Pons (tissue), 1 donor: ENCODE measurements at regions not wholly inside any gene's neighbourhood (a gene's known extent, or its start where the extent isn't known, plus 50 kb on each side); places are given as distances from the start of the nearest gene placed in this dataset.

Experiments used
- DNase-seq: peaks from one replicate; pipeline ENCODE4 v3.0.0-alpha.2; 2016; ENCODE audit warnings: low spot score

DNA sequence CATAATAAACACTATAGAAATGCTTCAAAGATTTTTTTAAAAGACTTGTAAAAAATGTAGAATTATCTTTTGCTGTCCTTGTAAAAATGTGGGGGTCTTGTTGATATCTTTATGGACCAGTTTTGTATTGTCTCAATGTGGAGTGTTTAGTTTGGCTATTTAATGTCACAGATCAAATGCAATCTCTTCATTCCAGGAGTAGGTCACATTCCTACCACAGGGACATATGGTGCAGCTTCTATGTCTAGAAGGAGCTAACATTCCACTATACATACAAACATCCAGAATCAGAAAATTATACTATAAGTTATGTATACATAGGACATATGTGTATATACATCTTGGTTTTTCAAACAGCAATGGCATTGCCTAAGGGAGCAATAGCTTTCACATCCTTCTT is 345.7 kb downstream of the BMP4 start:
- DNase-seq, result no peak

DNA sequence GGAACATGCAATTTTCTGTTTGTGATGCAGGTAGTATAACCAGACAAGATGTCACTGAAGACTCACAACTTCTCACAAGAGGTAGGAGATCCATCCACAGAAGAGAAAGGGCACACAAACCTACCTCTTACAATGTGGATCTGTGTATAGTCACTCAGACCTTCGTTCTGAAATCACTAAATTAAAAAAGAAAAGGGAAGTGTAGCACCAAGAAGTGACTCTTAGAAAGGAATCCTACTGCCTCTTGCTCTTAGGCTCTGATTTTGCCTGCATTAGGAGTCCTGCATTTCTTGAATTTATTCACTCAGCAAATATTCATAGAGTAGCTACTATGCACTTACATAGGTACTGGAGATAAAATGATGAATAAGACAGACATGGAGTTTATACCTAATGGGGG is 347.6 kb downstream of the BMP4 start:
- no peak for DNase-seq

DNA sequence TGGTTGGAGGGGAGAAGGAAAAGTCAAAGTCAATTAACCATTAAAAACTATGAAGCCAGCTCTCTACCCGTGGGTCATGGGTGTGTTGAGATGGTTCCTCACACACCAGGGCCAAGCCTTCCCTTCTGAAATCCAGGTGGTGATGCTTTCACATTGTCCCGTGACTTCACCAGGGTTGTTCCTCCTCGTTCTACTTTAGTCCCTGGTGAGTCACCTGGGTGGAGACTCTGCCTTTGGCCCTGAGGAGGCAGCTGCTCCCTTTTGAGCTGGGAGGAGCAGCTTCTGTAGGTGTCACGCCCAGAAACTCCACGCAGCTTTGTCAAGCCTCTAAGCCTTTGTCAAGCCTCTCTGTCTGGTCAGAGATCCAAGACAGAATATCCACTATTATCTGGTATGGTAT is 348.3 kb downstream of the BMP4 start:
- no peak for DNase-seq

DNA sequence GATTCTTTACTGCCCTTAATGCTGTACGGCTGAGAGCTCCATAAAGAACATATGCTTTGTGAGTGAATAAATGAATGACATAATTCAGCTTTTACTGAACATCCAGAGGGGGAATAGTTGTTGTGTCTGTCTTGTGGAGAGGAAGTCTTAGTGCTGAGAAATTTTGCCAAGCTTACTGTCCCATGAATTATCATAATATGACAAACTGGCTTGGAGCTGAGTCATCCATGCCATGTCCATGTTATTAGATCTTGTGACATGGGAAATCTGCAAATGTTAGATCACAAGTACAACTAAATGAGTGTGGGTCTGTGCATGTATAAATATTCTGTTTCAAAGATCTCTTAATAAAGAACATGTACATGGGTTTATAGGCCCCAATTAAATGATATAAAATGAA is 350.4 kb downstream of the BMP4 start:
- DNase-seq, result no peak

DNA sequence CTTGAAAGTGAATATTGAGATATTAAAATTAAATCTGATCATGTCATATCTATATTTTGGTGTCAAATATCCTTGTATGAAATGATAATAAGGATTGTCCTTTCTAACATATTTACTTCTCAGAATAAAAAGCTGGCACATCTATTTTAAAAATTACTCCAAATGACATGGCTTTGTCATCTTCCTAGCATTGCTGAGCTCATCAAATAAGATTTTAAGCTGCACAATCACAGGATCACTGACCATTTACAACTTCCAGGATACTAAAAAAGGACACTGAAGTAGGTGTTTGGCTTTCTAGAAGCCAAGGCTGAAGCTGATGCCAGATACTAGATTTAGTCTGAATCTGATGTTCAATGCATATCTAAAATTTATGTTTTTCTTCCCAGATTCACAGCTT is 351.1 kb downstream of the BMP4 start:
- DNase-seq, result no peak

DNA sequence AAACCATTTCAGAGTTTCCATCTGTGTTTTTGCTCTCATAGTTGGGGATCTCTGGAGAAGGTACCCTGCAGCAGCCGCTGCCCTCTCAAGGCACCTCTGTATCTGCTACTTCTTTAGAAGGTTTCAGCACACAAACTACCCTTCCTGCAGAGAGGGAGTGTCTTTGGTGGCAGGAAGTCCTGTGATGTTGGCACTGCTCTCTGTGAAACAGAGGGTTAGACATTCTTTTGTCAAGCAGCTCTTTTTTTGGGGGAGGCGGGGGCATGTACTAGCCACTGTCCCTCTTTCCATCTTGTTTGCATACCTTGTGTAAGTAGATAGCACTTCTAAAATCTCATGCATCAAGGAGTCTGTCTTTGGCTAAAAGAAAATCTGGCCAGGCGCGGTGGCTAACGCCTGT is 352.6 kb downstream of the BMP4 start:
- no peak for DNase-seq

DNA sequence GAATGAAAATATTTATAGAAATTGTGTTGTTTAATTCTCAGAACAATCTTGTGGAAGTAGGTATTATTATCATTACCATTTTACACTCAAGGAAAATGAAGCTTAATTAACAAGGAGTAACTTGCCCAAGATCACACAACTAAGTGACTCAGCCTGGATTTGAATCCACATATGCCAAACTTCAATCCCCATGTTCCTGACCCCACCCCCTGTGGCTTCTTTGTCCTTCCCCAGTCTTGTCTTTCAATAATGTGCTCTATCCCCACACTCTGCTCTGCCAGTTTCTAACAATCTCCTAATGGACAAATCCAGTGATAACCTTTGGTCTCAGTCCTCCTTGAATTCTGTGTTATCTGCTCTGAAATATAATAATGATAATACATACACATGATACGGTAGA is 355.2 kb downstream of the BMP4 start:
- no peak for DNase-seq

DNA sequence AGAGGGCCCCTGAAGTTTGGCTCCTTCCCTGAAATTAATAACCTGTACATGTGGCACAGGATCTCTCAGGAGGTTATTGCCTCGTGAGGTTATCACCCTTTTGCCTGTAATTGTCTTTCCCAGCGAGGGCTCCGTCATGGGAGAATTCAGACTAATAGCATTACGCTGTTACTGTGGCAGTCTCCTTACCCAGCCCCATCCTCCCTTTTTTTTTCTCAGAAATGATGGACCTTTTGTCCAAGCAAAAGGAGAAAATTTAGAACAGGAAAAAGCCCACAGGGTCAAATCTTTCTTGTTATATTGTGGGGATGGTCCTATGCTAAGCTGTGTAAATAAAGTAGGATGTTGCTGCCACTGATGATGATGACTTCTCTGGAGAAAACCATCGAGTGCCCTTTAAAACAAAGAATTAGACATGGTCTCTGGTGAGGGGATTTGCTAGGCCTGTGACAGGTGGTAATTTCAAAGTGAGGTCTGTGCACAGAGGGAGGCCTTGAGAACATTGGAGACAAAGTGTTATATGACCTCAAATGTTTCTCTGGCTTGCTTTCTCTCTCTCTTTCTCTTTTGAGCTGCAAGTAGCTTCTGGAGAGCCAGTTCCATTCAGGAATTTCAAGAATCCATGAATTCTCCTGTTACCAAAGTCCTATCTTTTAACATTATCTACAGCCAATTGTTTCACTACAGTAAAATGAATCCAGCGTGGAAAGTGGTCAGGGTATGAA is 357.2 kb downstream of the BMP4 start:
- no peak for DNase-seq

DNA sequence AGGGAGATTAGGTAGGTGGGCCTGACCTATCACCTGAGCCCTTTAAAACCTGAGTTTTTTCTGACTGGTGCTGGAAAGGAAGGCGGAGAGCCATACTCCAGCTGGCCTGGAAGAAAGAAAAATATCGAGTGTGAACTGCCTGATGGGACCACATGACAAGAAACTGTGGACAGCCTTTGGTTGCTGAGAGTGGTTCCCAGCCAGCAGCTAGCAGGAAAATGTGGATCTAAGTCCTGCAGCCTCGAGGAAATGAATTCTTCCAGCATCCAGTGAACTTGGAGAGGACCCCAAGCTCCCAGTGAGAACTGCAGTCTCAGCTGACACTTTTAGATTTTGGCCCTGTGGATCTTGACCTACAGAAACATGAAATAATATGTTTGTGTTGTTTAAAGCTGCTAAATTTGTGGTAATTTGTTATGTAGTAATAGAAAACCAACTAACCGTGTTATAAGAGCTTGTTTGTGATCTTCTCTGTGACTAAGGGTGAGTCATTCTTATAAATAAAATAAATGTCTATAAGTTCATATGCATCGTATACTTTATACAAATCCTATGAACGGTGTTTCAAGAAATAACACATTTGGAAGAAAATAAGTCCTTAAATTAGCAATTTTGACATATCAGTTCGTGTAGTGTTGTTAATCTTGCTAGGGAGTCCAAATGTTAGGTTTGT is 359.6 kb downstream of the BMP4 start:
- DNase-seq, result no peak

DNA sequence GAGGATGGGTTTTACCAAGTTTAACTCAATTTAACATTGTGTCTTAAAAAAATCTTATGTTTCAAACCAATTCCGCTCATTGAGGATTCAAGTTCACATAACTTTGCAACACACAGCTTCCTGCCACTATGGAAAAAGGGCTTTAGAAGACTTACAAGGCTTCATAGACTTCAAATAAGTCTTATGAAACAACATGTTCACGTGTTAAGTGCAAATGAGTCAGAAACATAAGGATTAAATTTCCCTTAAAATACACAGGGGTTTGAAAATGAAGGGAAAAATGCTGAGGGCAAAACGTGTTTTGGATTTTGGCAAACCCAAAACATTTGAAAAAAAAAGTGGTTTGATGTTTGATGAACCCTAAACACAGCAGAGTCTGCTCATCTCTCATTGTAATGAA is 364.8 kb downstream of the BMP4 start:
- DNase-seq, result no peak

DNA sequence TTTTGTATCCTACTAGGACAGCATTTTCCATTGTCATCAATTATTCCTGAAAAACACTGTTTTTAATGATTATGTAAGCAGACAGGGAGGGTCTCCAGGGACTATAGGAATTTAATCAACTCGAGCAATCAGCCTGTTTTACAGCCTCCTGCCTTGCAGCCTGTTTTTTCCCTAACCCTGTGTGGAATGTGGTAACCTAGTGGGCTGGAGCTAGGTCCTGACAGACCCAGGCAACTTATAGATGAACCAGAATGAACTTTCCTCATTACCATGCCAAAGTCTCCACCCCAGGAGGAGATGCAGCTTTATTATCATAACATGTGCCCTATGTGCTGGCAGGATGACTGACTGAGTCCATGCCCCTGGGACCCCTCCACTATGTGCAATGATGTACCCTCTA is 375.1 kb downstream of the BMP4 start:
- DNase-seq, result no peak

DNA sequence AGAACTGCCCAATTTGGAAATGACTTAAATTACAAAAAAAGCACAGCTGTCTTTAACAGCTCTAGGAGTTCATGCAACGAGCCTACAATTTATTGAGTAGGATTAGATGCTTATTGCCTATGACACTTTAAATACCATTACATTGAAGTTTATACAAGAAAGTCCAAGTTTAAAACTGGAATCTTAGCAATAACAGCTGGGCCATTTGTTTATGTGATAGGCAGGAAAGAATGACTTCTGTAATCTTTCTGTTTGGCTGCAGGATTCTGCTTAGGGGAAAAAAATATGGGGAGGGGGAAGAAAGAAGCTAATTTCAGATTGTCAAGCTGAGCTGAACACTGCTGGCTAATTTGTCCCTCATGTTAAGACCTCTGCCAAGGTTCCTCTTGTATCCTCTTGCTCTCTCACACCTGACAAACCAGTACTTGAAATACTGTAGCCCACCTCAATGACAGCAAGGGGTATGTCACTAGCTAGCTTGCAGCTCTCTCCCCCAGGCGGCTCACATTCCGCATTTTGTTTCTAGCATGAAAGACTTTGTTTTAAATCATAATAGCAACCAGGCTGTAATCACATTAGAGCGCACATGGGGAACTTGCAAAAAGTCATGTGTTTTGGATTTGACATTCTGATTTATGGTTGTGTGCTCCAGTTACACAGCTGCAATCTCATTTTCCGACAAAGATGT is 384.8 kb downstream of the BMP4 start:
- no peak for DNase-seq

DNA sequence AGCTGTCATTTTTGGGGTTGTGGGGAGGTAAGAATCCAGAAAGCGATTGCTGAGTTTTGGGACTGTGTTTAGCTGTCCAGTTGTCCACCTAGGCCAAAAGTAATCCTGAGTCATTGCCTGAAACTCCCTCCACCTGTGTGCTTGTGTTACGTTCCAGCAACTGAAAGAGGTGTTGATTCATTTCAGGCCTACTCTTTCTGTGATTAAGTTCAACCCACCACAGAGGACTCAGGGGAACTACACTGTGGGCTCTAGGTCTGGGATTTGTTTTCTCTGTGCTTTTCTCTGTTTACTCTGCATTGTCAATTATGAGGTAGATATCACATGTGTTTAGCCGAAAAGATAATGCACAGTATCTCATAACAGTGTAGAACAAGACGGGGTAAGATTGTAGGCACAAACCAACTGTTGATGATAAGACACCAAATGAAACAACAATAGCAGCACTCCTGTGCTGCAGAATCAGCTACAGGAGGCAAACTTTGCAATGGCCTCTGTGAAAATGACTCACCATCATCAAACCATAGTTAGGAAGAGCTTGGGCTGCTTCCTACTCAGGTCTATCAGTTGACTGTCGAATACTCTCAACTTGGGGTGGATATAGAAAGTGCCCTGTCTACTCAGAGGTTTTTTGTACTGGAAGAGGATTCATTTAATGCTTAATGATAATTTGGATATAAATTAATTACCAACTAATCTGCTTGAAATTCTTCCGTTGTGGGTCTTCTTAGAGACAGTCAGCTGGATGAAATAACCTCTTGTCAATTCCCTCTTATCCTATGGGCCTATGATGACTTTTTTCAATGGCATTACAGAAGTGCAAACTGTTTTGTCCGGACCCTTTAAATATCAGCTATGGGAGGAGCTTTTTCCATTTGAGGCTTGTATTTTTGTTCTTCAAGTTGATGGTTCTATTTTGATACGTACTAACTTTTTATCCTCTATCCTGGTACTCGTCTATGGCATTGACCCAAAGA is 385.9 kb downstream of the BMP4 start:
- DNase-seq, result no peak

DNA sequence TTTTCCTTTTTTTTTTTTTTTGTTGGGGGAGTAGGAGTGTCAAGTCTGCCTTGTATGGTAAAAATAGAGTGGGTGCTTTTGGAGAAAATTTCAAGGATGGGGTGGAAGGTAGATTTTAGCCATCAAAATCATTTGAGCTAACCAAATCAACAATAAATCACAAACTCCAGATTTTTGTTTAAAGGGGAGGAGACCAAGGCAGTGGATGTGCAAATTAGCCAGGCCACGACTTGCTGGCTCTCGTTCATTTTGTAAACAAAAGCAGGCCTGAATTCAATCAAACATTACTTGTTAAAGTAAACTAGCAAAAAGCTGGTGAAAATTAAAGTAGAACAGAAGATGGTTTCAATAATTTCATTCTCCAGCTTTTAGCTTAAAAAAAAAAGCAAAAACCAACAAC is 387.2 kb downstream of the BMP4 start:
- DNase-seq, result no peak

DNA sequence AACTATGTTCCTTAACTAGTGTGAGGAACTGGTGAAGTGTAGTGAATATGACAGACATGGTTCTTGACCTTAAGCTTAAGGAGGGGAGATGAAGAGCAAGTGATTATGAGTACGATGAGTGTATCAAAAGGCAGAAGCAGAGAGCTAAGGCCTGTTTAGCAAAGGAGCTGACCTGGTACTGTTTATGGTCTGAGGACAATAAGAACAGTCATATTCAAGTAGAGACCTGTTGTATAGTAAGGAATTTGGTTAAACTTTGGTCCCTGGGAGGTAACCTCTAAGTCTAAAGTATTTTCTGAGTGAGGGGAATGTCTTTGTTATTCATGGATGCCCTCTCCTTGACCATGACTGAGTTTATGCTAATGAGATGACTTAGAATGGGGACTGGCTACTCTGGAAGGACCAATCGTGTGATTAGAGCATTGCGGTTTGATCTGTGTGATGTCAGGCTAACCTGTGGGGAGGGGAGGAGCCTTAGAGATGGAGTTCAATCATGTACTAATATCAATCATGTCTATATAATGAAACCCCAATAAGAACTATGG is 389.3 kb downstream of the BMP4 start:
- no peak for DNase-seq

DNA sequence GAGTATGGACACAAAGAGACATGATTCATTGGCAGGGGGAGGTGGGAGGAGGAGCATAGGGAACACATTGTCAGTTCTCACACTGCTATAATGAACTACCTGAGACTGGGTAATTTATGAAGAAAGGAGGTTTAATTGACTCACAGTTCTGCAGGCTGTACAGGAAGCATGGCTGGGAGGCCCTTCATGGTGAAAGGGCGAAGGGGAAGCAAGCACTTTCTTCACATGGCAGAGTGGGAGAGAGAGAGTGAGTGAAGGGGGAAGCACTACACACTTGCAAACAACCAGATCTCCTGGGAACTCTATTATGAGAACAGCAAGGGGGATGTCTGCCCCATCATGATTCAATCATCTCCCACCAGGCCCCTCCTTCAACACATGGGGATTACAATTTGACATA is 391.8 kb downstream of the BMP4 start:
- DNase-seq, result no peak

DNA sequence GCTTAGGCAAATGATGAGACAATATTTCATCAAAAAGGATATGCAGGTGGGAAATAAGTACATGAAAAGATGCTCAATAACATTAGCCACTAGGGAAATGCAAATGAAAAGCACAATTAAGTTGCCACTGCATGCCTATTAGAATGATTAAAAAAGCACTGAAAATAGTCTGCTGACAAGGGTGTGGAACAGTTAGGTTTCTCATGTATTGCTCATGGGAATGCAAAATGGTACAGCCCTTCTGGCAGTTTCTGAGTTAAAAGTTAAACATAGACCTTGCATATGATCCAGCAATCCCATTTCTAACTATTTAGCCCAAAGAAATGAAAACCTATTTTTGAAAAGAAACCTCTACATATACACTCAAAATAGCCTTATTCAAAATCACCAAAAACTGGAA is 393.0 kb downstream of the BMP4 start:
- no peak for DNase-seq

DNA sequence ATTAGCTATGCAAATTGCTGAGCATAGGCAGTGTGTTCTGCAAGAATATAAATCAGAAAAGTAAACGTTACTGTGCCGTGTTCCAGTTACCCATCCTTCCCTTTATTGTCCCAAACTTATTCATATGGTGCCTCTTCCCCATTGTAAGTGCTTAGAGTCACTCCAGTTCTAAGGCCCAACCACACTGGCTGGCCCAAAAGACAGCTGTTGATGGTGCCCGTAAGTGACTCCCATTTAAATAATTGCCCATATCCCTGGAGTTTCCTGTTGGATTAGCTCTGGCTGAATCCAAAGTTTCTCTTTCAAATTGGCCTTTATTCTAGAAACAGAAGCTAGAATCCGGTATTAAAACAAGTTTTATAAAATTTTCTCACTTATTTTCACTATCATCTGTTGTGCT is 400.1 kb upstream of the DDHD1 start:
- no peak for DNase-seq

DNA sequence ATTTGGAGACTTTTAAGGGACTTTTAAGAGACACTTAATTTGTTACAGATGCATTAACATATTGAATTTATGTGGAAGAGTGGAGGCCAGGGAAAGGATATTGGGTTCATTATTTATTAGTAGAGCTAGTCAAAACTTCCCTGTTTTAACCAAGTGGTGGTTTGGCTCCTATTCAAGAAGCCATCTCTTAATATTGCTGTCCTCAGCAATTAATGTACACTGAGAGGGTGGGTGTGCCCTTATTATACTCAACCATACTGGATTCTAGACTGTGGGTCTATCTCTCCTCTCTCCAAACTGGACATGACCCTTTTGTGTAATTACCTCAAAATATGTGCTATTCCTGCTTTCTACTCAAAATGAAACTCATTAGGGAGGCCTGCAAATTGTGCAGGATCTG is 398.7 kb upstream of the DDHD1 start:
- no peak for DNase-seq

DNA sequence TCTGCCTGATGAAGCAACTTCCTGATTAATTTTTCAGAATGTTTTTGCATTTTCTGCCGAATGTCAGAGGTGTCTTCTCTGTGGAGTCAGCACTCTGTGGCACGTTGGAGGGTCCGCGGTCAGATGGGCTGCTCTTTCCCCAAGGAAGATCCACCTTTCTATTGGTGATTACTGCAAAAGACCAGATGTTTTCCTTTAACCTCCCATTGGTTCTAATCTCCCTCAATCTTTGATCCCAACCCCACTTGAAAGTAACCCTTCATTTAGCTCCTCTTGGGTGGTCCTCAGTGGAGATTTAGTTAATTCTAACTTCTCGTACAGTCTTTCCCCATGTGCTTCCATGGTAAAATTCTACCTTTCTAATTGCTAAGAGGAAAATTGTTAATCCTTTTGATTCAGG is 397.7 kb upstream of the DDHD1 start:
- no peak for DNase-seq

DNA sequence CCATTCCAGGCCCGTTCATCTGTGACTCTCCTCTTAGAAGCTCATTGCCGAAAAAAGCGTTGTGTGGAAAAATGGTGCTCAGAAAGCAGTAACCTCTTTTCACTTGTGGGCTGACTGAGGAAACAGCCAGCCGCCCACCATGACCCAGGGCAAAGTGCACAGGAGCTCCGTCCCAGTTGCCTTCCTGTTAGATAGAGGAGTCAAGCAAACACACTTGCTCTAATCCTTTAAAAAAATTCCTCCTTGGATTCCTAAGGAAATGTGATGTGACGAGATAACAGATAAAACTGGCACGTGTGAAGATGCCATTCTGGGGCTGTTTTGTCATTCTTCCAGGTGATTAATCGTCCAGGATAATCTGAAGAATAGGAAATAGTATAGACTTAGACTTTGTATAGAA is 396.8 kb upstream of the DDHD1 start:
- DNase-seq, result no peak

DNA sequence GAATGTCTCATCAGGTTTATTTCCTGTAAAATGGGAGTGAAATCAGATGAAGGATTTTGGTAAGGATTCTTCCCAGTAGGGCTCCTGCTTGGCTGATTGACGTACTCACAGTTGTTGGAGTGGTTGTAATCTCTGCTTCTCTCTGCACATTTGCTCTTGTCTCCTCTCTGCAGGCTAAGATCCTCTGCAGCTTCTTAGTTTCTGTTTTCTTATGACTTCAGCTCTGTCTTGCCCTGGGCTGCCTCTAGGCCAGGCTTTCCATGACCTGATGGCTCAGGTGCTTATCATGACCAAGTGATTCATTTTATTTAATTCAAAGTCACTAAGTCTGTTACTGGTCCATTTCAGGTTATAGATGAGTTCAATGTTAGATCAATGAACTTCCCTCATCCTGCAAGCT is 394.5 kb upstream of the DDHD1 start:
- DNase-seq, result no peak
